ENCODE measurements at regions not wholly inside any gene's neighbourhood (a gene's known extent, or its start where the extent isn't known, plus 50 kb on each side); places are given as distances from the start of the nearest gene placed in this dataset.
"Not testable (repeated sequence)": the region's sequence is repeated elsewhere in the genome, so short reads cannot be mapped to it uniquely, and the experiment has no call there.

DNA sequence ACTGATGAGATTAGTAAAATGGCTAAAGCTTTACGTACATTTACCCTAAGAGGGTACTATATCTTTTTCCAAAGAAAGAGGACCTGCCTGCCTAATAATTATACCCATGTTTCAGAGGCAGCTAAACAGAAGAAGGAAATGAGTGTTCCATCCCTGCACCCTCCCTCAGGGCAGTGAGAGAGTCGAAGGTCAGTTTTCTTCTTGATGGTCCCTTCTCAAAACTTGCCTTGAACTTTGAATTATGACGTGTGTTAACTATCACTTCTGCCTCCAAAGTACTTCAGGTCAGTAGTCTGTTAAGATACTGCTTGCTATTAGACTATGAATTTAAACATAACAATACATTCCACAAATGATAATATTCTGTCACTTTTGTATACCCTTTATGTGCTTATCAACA, 294.8 kb upstream of the CHRM3 start:
- Mint-ChIP-seq H3K27ac (no peak overlapping the region), H3K36me3 (no peaks in the 10 kb centered on the region), H3K4me3 (no peak overlapping the region)

DNA sequence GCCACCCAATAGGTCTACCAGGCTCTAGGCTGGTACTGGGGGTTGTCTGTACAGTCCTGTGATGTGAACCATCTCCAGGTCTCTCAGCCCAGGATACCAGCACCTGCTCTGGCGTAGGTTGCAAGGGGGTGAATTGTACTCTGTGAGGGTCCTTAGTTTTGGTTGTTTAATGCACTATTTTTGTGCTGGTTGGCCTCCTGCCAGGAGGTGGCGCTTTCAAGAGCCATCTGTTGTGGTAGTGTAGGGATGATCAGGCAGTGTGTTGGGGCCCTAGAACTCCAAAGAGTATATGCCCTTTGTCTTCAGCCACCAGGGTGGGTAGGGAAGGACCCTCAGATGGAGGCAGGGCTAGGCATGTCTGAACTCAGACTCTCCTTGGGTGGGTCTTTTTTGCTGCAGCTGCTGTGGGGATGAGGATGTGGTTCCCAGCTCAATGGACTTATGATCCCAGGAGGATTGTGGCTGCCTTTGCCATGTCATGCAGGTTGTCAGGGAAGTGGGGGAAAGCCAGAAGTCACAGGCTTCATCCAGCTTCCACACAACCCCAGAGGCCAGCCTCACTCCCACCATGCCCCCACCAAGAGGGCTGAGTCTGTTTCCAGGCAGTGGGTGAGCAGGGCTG, 301.8 kb upstream of the CHRM3 start:
- DNase-seq (ENCODE audit: low spot score), result no peak
- Mint-ChIP-seq H3K27me3 (no peaks in the 10 kb centered on the region), H3K27ac (no peak overlapping the region), H3K4me3 (no peak overlapping the region), H3K9me3 (peaks cover 16% of the 10 kb centered on the region), H3K4me1 (ENCODE audit: low read depth in 2 of 2) (no peaks in the 10 kb centered on the region), H3K36me3 (peaks cover 6% of the 10 kb centered on the region)
- no peak for ATAC-seq

More for the DNA sequence above, 294.8 kb upstream of the CHRM3 start:
- Mint-ChIP-seq H3K4me1 (ENCODE audit: low read depth in 2 of 2) (no peaks in the 10 kb centered on the region), H3K27me3 (no peaks in the 10 kb centered on the region), H3K9me3 (peaks cover 15% of the 10 kb centered on the region)
- DNase-seq (ENCODE audit: low spot score) (no peak), ATAC-seq (no peak)

- not testable (repeated sequence) for H3K4me3 Mint-ChIP-seq; H3K27me3 Mint-ChIP-seq; DNase-seq (ENCODE audit: low spot score); H3K36me3 Mint-ChIP-seq; H3K27ac Mint-ChIP-seq; H3K4me1 Mint-ChIP-seq (ENCODE audit: low read depth in 2 of 2); ATAC-seq
- H3K9me3 Mint-ChIP-seq, result peaks cover 19% of the 10 kb centered on the region
Measured at GRCh38 chr1:239081947-239082346, 304.4 kb upstream of the CHRM3 start.

DNA sequence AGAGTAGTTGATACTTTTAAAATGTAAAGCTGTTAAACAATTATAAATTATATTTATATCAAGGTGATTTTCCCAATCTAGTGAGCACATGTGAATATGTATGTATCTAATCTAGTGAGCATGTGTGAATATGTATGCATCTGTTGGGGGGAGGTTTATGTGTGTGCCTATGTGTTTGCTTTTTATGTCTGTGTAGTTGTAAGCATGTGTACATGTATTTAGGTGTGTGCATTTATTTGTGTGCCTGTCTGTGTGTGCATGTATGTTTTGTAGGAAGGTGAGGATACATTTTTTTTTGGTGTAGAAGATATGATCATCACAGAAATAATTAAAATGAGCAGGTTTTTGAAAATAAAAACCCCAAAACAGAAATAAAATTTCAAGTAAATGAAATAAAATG, 318.9 kb upstream of the CHRM3 start:
- ATAC-seq, result no peak
- no peak for DNase-seq (ENCODE audit: low spot score)
- Mint-ChIP-seq H3K4me3 (no peak overlapping the region), H3K36me3 (peaks cover 4% of the 10 kb centered on the region), H3K9me3 (peaks cover 8% of the 10 kb centered on the region), H3K27ac (no peak overlapping the region), H3K27me3 (no peaks in the 10 kb centered on the region), H3K4me1 (ENCODE audit: low read depth in 2 of 2) (no peaks in the 10 kb centered on the region)

- Mint-ChIP-seq H3K27ac (no peak overlapping the region), H3K9me3 (peaks cover 8% of the 10 kb centered on the region), H3K4me3 (no peak overlapping the region), H3K36me3 (peaks cover 4% of the 10 kb centered on the region), H3K27me3 (no peaks in the 10 kb centered on the region), H3K4me1 (ENCODE audit: low read depth in 2 of 2) (no peaks in the 10 kb centered on the region)
- DNase-seq (ENCODE audit: low spot score), result no peak
- ATAC-seq, result no peak
Measured at GRCh38 chr1:239067058-239067457, 319.3 kb upstream of the CHRM3 start.

DNA sequence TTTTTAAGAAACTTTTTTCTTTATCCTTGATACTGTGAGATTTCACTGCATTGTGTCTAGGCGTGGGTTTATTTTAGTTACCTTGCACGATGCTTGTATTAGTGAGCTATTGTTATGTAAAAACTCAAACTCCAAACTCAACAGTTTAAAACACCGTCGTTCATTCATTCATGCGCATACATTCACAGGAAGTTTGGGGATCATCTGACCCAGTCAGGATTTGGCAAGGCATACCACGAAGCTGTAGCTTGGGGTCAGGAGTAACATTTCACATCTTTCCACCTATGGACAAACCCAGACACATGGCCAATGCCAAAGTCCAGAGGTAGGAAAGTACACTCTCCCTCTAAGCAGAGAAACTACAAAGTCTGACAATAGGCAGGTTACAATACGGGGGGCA, 324.6 kb upstream of the CHRM3 start:
- Mint-ChIP-seq H3K27me3 (no peaks in the 10 kb centered on the region), H3K4me3 (no peak overlapping the region), H3K27ac (no peak overlapping the region), H3K4me1 (ENCODE audit: low read depth in 2 of 2) (no peaks in the 10 kb centered on the region), H3K36me3 (no peaks in the 10 kb centered on the region), H3K9me3 (peaks cover 11% of the 10 kb centered on the region)
- ATAC-seq, result no peak
- no peak for DNase-seq (ENCODE audit: low spot score)

DNA sequence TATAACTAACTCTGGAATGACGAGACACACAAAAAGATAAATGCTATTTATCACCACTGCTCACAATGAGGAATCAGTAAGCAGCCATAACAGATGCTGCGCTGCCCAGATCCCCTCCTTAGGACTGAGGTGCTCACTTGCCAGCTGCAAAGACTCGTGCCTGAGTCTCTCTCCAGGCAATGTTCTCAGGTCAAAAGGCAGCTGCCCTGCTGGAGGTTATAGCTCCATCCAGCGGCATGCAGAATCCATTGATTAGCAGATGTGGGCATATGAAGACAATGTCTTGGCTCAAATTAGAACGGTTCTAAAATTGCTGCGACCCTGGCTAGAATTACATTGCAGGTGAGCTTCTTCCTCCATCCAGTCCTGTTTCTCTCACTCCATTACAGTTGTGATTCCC, 328.2 kb upstream of the CHRM3 start:
- Mint-ChIP-seq H3K4me1 (ENCODE audit: low read depth in 2 of 2) (no peaks in the 10 kb centered on the region), H3K4me3 (no peak overlapping the region), H3K9me3 (peaks cover 23% of the 10 kb centered on the region), H3K27me3 (no peaks in the 10 kb centered on the region), H3K27ac (no peak overlapping the region), H3K36me3 (peaks cover 4% of the 10 kb centered on the region)
- no peak for ATAC-seq
- no peak for DNase-seq (ENCODE audit: low spot score)

- H3K36me3 Mint-ChIP-seq, result peaks cover 4% of the 10 kb centered on the region
- no peaks in the 10 kb centered on the region for H3K27me3 Mint-ChIP-seq
- no peak for ATAC-seq
Measured at GRCh38 chr1:239056940-239057339, 329.4 kb upstream of the CHRM3 start.

DNA sequence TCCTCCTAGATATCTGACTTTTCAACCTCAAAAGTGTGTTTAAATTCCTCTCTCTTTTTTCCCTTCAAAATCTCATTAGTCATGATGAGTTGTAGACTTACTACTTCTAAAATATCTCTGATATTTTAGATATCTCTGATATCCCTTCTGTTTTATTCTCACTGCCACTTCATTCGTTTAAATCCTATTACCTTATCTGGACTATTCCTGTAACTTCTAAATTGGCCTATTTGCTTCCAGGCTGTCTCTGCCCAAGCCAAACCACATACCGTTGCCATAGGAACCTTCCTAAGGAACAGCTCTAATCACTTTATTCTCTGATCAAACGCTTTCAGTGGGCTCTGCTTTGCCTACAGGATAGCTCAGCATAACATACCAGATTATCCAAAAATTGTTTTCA, 333.1 kb upstream of the CHRM3 start:
- no peak overlapping the region for H3K27ac Mint-ChIP-seq
- H3K4me3 Mint-ChIP-seq, result no peak overlapping the region
- H3K9me3 Mint-ChIP-seq, result peaks cover 16% of the 10 kb centered on the region
- DNase-seq (ENCODE audit: low spot score) (no peak), ATAC-seq (no peak)
- H3K27me3 Mint-ChIP-seq, result no peaks in the 10 kb centered on the region
- no peaks in the 10 kb centered on the region for H3K4me1 Mint-ChIP-seq (ENCODE audit: low read depth in 2 of 2)
- H3K36me3 Mint-ChIP-seq, result peaks cover 4% of the 10 kb centered on the region

More at GRCh38 chr1:239056940-239057339, 329.4 kb upstream of the CHRM3 start:
- Mint-ChIP-seq H3K4me1 (ENCODE audit: low read depth in 2 of 2) (no peaks in the 10 kb centered on the region), H3K4me3 (no peak overlapping the region), H3K27ac (no peak overlapping the region), H3K9me3 (peaks cover 23% of the 10 kb centered on the region)
- no peak for DNase-seq (ENCODE audit: low spot score)

GRCh38 chr1:239049571-239049970, 336.8 kb upstream of the CHRM3 start:
- Mint-ChIP-seq H3K27ac (no peak overlapping the region), H3K4me3 (no peak overlapping the region), H3K27me3 (no peaks in the 10 kb centered on the region), H3K4me1 (ENCODE audit: low read depth in 2 of 2) (no peaks in the 10 kb centered on the region), H3K36me3 (peaks cover 5% of the 10 kb centered on the region), H3K9me3 (peaks cover 13% of the 10 kb centered on the region)
- DNase-seq (ENCODE audit: low spot score) (no peak), ATAC-seq (no peak)

GRCh38 chr1:239044829-239045228, 341.5 kb upstream of the CHRM3 start:
- no peaks in the 10 kb centered on the region for H3K4me1 Mint-ChIP-seq (ENCODE audit: low read depth in 2 of 2)
- H3K9me3 Mint-ChIP-seq, result peaks cover 8% of the 10 kb centered on the region
- H3K36me3 Mint-ChIP-seq, result peaks cover 5% of the 10 kb centered on the region
- ATAC-seq, result no peak
- H3K4me3 Mint-ChIP-seq, result no peak overlapping the region
- no peak overlapping the region for H3K27ac Mint-ChIP-seq
- no peaks in the 10 kb centered on the region for H3K27me3 Mint-ChIP-seq
- DNase-seq (ENCODE audit: low spot score), result no peak

GRCh38 chr1:239040523-239040922, 345.8 kb upstream of the CHRM3 start:
- Mint-ChIP-seq H3K36me3 (peaks cover 5% of the 10 kb centered on the region), H3K27ac (no peak overlapping the region), H3K4me3 (no peak overlapping the region), H3K4me1 (ENCODE audit: low read depth in 2 of 2) (no peaks in the 10 kb centered on the region), H3K27me3 (no peaks in the 10 kb centered on the region), H3K9me3 (peaks cover 9% of the 10 kb centered on the region)
- ATAC-seq (no peak), DNase-seq (ENCODE audit: low spot score) (no peak)

DNA sequence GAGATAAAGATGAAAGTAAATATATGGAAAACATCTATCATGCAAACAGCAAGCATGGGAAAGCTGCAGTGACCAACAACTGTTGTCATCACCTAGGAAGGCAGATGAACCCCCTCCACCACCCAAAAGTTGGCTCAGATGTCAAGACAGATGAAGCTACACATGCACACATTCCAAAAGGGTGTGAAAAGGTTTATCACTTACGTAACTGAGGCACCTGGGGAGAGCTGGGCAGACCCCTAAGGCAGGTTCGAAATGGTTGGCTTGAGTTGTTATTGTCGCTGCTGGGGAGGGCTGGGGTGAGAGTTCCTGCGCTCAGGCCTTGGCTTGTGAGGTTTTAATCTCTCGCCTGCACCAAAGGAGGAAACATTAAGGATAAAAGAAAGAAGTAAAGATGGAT, 355.1 kb upstream of the CHRM3 start:
- no peaks in the 10 kb centered on the region for H3K36me3 Mint-ChIP-seq
- DNase-seq (ENCODE audit: low spot score) (no peak), ATAC-seq (no peak)
- H3K27me3 Mint-ChIP-seq, result no peaks in the 10 kb centered on the region
- H3K4me3 Mint-ChIP-seq, result no peak overlapping the region
- H3K9me3 Mint-ChIP-seq, result peaks cover 12% of the 10 kb centered on the region
- no peak overlapping the region for H3K27ac Mint-ChIP-seq
- no peaks in the 10 kb centered on the region for H3K4me1 Mint-ChIP-seq (ENCODE audit: low read depth in 2 of 2)

GRCh38 chr1:239025997-239026694, 360.2 kb upstream of the CHRM3 start:
- Mint-ChIP-seq H3K27ac (no peak overlapping the region), H3K36me3 (no peaks in the 10 kb centered on the region), H3K4me3 (no peak overlapping the region), H3K27me3 (no peaks in the 10 kb centered on the region), H3K9me3 (peaks cover 8% of the 10 kb centered on the region), H3K4me1 (ENCODE audit: low read depth in 2 of 2) (no peaks in the 10 kb centered on the region)
- ATAC-seq (no peak), DNase-seq (ENCODE audit: low spot score) (no peak)

DNA sequence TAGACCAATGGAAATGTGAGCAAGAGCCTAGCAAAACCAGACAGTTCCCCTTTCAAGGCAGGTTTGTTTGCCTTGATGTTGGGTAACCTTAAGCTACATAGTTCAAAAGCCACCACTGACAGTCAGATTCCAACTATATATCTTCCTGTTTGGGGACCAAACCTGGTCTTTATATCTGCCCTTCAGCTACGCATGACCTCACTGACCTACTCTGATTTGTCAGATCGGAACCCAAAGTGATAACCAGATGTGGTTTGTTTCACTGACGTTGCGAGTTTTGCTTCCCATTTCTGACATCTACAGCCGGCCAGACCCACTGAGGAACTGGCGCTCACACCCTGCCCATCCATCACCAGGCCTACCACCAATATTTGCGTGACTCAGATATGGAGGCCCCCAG, 361.1 kb upstream of the CHRM3 start:
- H3K4me3 Mint-ChIP-seq, result no peak overlapping the region
- no peaks in the 10 kb centered on the region for H3K4me1 Mint-ChIP-seq (ENCODE audit: low read depth in 2 of 2)
- no peaks in the 10 kb centered on the region for H3K36me3 Mint-ChIP-seq
- ATAC-seq (no peak), DNase-seq (ENCODE audit: low spot score) (no peak)
- no peaks in the 10 kb centered on the region for H3K27me3 Mint-ChIP-seq
- no peak overlapping the region for H3K27ac Mint-ChIP-seq
- peaks cover 9% of the 10 kb centered on the region for H3K9me3 Mint-ChIP-seq

All from natural killer cell treated with Interleukin-12 subunit alpha and Interleukin-12 subunit beta and Interleukin-15 and Interleukin-18, amount 100 ng/mL, for 72 hours (primary cell).